ENCODE measurements at regions not wholly inside any gene's neighbourhood (a gene's known extent, or its start where the extent isn't known, plus 50 kb on each side); places are given as distances from the start of the nearest gene placed in this dataset.

GRCh38 chr10:129043691-129044090, 423.4 kb upstream of the MGMT start:
- TF ChIP-seq RAD21 (CRISPR knock-in tag; IDR thresholded peaks at IDR 0.05) (no peak), POLR2AphosphoS2 (IDR thresholded peaks at IDR 0.05; ENCODE audit: low read depth, low read length) (no peak), CHD2 (IDR thresholded peaks at IDR 0.05; ENCODE audit: low read depth, low read length) (no peak), PBX2 (CRISPR knock-in tag; IDR thresholded peaks at IDR 0.05) (no peak), ZFP82 (CRISPR knock-in tag; IDR thresholded peaks at IDR 0.05; ENCODE audit: borderline replicate concordance) (no peak), KDM2A (CRISPR knock-in tag; IDR thresholded peaks at IDR 0.05; ENCODE audit: borderline replicate concordance, low read depth) (no peak), TSC22D2 (CRISPR knock-in tag; IDR thresholded peaks at IDR 0.05; ENCODE audit: borderline replicate concordance) (no peak), CTCF (CRISPR knock-in tag; IDR thresholded peaks at IDR 0.05) (no peak)
- TF ChIP-seq, protein P1, sequence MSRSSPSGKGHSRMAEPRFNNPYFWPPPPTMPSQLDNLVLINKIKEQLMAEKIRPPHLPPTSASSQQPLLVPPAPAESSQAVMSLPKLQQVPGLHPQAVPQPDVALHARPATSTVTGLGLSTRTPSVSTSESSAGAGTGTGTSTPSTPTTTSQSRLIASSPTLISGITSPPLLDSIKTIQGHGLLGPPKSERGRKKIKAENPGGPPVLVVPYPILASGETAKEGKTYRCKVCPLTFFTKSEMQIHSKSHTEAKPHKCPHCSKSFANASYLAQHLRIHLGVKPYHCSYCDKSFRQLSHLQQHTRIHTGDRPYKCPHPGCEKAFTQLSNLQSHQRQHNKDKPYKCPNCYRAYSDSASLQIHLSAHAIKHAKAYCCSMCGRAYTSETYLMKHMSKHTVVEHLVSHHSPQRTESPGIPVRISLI (CRISPR knock-in tag; IDR thresholded peaks at IDR 0.05; ENCODE audit: borderline replicate concordance): no peak
- TF ChIP-seq, protein P2, sequence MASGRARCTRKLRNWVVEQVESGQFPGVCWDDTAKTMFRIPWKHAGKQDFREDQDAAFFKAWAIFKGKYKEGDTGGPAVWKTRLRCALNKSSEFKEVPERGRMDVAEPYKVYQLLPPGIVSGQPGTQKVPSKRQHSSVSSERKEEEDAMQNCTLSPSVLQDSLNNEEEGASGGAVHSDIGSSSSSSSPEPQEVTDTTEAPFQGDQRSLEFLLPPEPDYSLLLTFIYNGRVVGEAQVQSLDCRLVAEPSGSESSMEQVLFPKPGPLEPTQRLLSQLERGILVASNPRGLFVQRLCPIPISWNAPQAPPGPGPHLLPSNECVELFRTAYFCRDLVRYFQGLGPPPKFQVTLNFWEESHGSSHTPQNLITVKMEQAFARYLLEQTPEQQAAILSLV (CRISPR knock-in tag; IDR thresholded peaks at IDR 0.05; ENCODE audit: borderline replicate concordance): no peak

All from HepG2 (cell line).